Activated T-cell treated with anti-CD3 and anti-CD28 coated beads, Interleukin-2, amount 50 U/mL, for 48 hours (primary cell): ENCODE measurements at regions not wholly inside any gene's neighbourhood (a gene's known extent, or its start where the extent isn't known, plus 50 kb on each side); places are given as distances from the start of the nearest gene placed in this dataset.

ENCODE experiments used
- DNase-seq, 2 experiments: peaks; one replicate each; pipeline ENCODE4 v3.0.0-alpha.2; 2020

DNA sequence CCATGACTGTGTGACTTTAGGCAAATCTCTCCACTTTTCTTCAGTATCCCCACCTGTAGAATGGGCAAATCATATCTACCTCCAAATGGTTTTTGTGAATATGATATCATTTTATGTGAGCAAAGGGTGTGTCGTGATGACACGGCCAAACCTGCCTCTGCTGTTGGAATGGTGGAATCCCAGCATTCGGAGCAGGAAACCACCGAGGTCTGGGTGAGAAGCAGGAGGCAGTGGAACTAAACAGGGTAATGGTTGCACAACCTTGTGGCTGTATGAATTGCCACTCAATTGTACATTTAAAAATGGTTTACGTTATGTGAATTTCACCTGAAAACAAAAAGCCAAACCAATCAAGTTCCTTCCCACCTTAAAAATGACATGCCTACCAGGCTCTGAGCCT, 131.4 kb upstream of the ZMIZ1 start:
- DNase-seq: no peak

DNA sequence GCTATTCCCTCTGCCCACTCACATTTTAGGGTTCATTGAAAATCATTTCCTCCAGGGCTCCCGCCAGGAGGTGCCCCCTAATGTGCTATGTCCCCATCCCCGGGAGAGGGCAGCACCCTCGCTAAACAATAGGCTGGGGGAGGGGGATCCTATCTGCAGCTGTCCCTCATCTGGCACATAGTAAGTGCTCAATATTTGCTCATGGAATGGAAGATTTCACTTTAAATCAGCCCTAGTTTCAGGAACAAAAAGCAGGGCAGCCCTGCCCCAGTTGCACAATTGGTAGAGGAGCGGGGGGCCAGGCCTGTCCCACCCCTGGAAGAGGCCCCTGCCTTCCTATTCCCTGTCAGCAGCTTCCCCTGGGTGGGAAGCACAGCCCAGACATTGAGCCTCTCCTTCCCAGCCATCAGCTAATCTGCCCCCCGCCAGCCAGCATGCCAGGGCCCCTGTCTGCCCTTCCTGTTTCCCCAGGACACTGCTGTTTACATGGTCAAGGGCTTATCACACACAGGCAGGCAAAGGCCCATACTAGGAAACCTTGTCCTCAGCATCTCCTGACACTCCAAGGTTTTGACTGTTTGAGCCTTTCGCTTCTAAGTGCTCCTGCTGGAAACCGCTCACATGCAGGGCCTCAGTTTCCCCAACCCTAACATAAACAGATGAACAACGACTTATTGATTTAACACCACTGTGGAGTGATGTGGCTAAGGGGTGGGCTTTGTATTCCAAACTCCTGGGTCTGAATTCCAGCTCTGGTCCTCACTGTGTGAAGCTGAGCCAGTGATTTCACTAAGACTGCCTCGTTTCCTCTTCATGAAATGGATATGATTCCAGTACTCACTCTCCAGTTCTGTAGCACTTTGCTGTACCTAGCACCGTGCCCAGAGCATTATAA, 130.7 kb upstream of the ZMIZ1 start:
- peak; percentile 22 to 32 for DNase-seq

DNA sequence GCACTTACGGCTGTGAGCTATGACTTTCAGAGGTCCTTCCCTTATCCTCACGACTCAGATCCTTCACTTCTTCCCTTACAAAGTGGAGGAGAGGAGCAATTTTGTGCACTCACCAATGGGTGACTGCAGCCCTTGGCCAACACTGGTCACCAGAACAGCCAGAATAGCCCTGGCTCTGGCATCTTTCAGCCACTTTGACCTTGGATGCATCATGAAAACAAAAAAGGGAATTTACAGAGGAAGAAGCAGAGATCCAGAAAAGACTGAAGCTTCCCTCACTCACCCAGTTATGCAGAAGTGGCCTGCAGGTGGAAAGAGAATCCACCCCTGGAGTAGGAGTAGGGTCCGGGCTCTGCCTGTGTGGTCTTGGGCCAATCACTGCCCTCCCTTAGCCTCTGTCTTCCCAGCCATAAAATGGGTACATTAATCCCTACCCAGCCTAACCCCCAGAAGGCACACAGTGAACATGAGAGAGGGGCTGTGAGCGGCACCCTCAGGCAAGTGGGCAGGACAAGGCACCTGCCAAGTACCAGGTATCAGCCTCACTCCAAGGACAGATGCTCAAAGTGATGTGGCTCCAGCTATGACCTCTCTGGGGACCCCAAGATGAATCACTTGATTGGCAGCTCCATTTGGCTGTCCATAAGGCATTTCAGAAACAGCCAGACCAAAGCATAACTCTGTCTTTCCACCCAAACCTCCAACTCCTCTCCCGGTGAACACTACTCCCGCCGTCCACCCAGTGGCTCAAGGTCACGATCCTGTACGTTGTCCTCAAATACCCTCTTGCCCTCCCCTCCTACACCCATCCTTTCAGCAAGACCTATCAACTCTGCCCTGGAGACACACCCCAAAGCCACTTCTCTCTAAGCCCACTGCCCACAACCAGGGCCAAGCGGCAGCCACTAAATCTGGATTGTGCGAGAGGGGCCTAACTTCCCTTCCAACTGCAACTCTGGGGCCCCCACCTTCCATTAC, 129.8 kb upstream of the ZMIZ1 start:
- no peak for DNase-seq

DNA sequence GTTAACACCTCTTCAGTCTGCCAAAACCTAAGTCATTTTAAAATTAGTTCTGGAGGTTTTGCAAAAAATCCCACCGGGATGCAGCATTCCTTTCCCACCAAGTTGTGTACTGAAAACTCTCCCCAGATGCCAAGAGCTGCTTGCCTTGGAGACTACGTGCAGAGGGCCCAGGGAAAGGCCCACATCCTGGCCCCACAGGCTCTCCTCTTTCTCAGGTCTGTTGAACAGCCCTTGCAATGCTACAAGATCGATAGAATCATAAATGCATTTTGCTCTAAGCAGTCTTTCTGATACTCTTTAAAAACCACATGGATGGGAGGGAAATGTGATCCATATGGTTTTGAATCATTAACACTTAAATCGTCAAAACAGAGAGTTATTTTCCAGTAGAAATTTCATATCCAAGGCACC, 126.7 kb upstream of the ZMIZ1 start:
- no peak for DNase-seq

DNA sequence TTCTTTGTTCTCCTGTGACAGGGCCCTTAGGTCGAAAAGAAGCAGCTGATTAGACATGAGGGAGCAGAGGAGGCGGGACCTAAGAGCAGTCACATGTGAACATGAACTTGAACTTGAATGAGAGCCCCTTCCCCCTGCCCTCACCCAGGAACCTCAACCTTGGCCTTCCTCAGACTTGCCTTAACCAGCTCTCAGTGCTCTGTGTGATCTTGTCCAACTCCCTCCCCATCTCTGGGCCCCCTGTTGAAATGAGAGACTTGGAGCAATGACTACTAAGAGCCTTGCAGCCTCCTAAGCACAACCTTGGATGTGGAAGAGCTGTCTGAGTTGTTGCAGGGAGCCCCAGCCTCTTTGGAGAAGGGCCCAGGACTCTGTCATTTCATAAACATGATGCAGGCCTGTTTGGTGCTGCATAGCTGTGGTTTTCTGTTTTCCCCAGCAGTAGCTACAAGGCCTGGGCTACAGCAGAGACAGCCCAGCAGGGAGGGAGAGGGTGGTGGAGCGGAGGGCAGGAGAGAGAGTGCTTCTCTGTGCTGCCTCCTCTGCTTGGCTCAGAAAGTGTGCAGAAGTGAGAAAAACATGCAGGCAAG, 123.9 kb upstream of the ZMIZ1 start:
- no peak for DNase-seq

DNA sequence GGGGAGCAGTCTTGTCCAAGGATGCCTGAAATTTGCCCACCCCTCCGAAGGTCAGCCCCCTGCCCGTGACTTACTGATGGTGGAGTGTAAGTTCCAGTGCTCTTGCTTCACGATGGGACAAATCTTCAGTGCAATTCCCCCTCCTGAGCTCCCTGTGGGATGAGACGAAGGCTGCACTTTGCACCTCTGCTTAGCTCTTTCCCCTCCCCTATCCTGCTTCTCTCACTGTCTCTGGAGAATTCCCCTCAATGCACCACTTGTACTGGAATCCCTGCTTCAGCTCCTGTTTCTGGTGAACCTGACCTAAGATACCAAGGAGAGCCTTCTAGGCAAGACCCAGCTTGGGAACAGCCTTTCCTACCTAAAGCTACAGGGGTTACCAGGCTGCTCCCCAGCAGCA, 122.9 kb upstream of the ZMIZ1 start:
- no peak for DNase-seq

DNA sequence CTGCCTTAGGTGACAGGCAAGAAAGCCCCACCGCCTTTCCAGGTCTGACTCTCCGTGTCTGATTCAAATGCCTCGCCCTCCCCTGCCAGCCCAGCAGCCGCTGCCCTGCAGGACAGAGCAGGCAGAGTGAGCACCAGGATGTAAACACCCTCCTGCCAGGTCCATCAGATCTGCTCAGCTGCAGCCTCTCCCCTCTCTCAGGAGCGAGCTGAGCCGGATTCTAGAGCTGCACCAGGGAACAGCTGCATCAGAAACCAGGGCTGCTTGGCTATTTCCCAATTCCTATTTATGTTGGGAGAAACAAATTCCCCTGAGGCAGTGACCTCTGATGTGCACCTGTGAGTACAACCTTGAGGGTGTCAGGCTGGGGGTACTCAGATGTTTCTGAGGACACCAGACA, 121.5 kb upstream of the ZMIZ1 start:
- no peak for DNase-seq

DNA sequence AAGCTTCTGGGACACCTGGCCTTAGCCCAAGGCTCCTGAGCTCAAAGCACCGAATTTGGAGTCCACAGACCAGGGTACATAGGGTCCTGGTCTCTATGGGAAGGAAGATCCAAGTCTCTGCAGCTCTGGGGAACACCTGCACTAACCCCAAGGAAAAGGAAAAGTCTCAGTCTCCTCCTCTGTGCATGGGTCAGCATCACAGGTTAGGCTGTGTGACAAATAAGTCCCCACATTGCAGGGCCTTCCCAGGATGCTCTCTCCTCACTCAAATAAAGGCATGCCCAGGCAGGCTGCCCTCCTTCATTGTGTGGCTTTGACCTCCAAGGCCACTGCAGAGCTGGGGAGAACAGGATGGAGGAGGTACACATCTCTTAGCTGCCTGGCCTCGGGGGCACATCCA, 121.0 kb upstream of the ZMIZ1 start:
- no peak for DNase-seq

DNA sequence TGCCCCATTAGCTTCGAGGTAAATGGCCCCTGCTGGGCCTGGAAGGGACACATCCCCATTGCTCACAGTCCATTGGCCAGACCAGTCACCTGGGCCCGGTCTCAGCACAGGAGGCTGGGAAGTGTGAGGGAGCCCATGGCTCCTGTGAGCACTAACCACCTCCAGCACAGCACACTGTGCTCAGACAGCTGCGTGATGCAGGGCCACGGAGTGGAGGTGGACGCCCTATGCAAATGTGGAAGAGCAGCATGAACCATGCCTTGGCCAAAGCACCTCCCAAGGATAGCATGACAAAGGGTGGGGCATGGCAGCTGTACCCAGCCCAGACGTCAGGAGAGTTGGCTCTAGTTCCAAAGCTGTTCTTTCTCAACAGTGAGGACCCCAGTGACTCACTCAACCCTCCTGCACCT, 120.1 kb upstream of the ZMIZ1 start:
- no peak for DNase-seq

DNA sequence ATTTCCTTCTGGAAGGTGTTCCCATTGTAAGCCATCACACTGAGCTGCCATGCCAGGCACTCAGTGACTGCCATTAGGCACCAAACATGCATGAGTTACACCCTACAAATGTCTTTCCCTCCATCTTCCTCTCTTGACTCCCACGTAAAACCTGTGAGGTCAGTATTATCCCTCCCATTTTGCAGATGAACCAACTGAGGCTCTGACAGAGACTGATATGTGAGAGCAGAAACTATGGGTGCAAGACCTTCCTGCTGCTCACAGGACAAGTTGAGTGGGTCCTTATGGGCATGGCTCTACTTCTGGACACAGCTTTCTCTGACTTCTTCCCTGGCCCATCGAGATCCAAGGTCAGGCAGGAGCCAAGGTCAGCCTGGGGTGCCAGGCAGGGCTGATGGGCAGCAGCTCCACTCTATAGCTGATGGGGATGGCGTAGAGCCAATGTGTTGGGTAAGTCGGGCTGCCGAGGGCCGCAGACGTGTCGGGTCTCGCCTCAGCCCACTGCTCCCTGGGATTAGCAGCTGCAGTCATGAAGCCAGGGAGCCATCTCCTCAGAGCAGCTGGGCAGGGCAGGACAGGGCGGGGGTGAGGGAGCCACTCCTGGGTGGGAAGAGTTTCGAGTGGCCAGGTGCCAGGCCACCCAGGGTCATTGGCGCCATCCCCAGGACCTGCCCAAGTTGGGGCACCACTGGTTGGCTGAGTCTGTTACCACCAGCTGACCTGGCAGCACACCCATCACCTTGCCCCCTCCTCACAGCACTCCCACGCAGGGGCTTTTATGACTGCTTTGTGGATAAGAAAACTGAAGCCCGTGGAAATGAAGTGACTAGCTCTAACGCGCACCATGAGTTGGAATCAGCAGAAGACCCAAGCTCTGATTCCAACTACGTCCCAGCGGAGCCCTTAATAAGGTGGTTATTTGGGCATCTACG, 117.8 kb upstream of the ZMIZ1 start:
- no peak for DNase-seq

DNA sequence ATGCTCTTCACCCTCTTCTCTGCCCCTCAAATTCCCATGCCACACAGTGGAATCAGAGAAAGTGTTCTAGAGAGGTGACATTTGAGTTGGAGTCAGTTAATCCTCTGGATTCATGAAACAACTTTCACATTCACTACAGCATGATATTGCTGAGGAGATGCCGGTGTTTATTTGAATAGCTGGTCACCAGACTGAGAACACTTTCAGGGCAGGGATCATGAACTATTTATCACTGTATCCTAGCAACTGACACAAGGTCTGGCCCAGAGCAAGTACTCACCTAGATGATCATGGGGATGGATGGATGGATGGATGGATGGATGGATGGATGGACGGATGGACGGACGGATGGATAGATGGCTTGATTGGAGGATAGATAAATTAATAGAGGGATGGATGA, 116.7 kb upstream of the ZMIZ1 start:
- no peak for DNase-seq

DNA sequence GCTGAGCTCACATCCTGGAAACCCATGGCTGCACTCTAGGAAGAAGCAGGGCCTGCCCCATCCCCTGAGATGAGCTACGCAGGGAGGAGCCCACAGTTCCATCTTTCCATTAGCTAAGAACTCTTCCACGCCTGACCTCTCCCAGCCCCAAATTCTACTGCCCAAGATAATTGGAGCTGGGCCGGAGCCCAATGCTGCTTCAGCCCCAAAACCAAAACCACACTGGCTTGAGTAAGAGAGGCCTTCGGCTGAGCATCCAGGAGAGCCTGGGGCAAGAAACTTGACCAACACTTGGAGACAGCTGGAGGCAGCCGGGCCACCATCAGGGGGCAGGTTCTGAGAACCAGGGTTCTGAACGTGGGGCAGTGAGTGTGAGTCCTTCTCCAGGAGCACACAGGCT, 116.1 kb upstream of the ZMIZ1 start:
- no peak for DNase-seq

DNA sequence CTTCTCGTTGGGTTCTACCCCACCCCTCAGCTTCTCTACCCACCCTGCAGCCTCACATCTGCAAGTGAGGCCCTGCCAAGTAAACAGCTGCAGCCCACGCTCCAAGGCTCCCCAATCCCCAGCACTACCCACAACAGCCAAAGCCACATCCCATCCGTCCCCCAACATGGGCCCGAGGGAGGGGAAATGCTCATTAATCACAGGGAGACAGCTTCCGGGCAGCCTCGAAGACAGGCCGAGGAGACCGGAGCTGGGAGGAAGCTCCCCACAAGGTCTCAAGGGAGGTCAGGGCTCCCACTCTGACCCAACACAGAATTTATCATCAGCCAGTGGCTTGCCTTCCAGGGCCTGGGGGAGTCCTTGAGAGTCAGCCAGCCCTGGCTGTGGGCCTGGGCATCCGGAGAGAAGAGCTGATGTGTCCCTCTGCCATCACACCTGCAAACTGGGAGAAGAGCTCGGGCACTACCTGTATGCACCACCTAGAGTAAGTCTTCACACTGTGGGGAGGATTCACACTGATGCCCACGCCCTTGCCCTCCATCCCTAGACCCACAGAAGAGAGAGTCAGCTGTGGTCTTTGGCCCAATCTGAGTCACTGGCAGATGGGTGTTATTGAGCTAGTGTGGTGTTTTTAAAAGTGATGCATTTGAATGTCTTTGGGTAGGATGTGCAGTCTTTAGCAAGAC, 115.5 kb upstream of the ZMIZ1 start:
- no peak for DNase-seq

DNA sequence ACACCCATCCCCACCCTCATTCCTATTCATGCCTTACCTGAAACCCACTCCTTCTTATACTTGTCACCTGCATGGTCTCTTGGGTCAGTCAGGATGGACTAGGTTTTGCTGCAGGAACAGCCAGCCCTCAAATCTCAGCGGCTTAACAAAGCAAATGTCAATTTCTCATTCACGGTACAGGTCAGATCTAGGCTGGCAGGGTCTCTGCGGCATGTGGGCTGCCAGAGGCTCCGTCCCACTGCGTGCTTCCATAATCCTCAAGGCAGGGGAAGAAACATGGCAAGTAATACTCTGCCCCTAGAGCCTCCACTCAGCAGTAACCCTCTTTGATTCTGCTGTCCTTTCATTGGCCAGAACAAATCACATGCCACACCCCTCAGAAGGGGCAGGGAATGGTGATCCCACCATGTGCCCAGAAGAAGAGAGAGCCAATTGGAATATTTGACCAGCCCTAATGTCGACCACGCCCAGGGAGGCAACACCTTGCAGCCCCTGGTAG, 114.9 kb upstream of the ZMIZ1 start:
- DNase-seq: no peak

DNA sequence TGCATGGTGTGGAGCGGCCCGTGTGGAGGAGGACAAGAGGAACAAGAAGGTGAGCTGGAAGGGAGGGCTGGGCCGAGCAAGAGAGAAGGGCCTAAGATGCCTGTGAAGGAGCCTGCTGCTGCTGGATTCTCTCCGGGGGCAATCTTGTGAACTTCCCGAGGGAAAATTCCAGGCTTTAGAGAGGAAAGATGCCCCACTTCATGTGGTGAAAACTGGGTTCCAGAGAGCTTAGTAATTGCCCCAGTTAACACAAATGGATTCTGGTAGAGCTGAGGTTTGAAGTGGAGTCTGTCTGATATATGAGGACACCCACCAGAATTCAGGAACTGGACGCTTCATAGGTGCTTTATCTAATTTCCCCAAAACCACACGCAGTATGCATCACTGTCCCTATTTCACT, 114.1 kb upstream of the ZMIZ1 start:
- no peak for DNase-seq

DNA sequence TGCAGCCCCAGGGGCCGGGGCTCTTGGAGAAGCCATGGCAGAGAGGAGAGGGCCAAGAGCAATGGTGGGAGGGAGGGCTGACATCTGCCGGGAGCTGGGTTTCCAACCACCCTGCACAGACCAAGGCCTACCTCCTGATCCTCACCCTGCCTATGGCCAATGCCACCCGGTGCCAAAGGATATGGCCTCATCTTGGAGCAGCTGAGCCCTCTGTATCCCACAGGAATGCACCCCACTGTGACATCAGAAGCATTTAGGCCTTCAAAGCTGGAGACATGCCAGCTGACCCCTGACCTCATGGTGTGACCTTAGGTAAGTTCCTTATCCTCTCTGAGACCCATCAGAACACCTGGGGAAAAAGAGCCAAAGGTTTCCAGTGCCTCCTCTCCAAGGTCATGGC, 113.6 kb upstream of the ZMIZ1 start:
- DNase-seq: no peak

DNA sequence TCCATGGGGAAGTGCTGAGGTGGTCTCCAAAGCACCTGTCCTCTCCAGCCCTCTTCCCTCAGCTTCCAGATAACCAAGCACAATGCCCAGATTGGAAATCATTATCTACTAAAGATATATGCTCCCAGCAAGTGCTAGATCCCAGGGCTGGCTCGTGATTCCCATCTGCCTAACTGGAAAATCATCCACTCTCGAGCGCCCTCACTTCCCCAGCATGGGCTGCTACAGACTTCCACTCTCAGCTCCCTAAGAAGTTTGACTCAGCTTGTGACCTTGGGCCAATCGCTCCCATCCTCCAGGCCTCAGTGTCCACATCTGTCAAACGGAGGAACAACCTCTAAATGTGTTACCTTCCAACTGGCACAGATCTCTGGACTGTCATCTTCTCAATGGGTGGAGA, 112.4 kb upstream of the ZMIZ1 start:
- no peak for DNase-seq

DNA sequence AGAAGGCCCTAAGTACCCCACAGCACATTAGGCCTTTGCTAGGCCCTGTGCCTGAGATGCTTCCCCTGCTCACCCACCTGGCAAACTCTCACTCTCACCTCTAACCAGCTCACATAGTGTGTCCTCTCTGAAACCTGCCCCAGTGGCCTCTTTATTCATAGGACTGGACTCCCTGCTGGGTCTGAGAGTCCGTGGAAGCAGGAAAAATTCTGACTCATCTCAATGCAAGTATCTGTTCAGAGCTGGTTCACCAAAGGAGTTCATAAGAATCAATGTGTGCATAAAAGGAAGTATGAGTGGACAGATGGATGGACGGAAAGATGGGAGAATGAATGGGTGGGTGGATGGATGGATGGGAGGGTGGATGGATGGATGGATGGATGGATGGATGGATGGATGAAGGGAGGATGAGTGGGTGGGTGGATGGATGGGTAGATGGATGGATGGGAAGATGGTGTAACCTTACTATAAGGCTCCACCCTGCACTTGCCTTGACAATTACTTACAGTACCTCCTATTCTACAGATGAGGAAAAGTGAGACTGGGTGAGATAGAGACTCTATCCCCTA, 111.2 kb upstream of the ZMIZ1 start:
- no peak for DNase-seq

DNA sequence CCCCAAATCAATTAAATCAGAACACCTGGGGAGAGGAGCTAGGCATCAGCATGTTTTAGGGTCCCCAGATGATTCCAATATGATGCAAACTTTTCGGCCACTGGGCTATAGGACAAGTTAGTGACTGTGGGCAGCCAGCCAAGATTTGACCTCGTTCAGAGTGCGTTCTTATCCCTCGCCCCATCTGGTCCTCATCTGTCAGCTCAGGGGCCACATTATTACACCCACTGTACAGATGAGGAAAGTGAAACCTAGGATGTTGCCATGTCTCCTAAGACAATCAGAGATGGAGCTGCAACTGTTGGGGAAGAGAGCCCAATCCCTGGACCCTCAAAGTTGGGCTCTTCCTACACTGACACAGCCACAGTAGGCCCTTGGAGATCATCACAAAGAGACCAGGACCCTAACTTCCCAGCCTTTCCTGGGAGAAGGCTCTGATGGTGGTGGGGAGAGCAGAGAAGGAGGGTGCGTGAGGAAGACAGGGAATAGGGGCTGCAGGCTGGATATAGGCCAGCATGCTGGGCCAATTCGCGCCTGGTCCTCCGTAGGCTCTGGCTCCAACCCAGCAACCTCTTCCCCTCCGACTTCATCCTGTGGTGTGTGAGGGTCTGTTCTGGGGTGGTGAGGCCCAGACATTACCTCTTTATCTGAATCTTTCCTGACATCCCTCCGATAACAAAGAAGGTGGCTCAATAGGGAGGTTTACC, 109.4 kb upstream of the ZMIZ1 start:
- DNase-seq: no peak

DNA sequence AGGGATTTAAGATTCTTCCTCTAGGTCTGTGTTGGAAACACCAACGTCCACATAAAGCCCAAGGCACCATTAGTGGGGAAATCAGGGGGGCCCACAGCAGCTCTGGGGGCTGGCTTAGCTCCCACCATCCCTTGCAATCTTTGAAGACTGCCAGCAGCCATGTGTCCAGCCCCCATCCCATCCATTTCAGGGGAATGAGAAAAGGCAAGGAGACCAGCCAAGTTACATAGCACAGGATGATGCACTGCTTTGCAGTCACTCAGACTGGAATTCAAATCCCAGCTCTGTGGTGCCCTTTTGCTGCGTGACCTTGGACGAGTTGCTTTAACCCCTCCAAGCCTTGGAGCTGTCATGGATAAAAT, 108.9 kb upstream of the ZMIZ1 start:
- DNase-seq: no peak
